Activated CD4-positive, alpha-beta T cell treated with anti-CD3 and anti-CD28 coated beads, Interleukin-2, amount 10 ng/mL, durations not matched to agents 7 days and 5 days (primary cell): ENCODE measurements at regions not wholly inside any gene's neighbourhood (a gene's known extent, or its start where the extent isn't known, plus 50 kb on each side); places are given as distances from the start of the nearest gene placed in this dataset.
A peak's percentile ranks its signal among the peaks of the same experiment; 100 is the strongest.
"Not testable (repeated sequence)": the region's sequence is repeated elsewhere in the genome, so short reads cannot be mapped to it uniquely, and the experiment has no call there.

Experiments used
- CTCF ChIA-PET: fragments of 350-600 bp; sonication (Branson Sonifier 250); formaldehyde crosslinking; loops from one replicate; lab custom pipeline; 2021; ENCODE audit warnings: antibody characterized with exemption; lab: Charles Lee
- POLR2A ChIA-PET: fragments of 350-600 bp; sonication (Branson Sonifier 250); formaldehyde crosslinking; loops from one replicate; lab custom pipeline; 2021; ENCODE audit warnings: antibody characterized with exemption; lab: Charles Lee
- DNase-seq: peaks from one replicate; pipeline ENCODE4 v3.0.0-alpha.2; 2020
- H3K27ac Mint-ChIP-seq: one replicate; pipeline ENCODE4 v1.8.0; 2021; ENCODE audit warnings: mild to moderate bottlenecking, moderate library complexity, mixed read lengths
- H3K27me3 Mint-ChIP-seq: one replicate; pipeline ENCODE4 v1.8.0; 2021; ENCODE audit warnings: mixed read lengths
- H3K36me3 Mint-ChIP-seq: one replicate; pipeline ENCODE4 v1.8.0; 2021; ENCODE audit warnings: low read depth, mixed read lengths
- H3K4me1 Mint-ChIP-seq: one replicate; pipeline ENCODE4 v1.8.0; 2021; ENCODE audit warnings: mixed read lengths
- H3K4me3 Mint-ChIP-seq: one replicate; pipeline ENCODE4 v1.8.0; 2021; ENCODE audit warnings: mild to moderate bottlenecking, moderate library complexity, mixed read lengths
- H3K9me3 Mint-ChIP-seq: one replicate; pipeline ENCODE4 v1.8.0; 2021; ENCODE audit warnings: mixed read lengths

- Mint-ChIP-seq H3K27me3 (no peaks in the 10 kb centered on the region), H3K27ac (no peak overlapping the region), H3K4me3 (no peak overlapping the region), H3K4me1 (peaks cover 7% of the 10 kb centered on the region), H3K9me3 (no peaks in the 10 kb centered on the region), H3K36me3 (no peaks in the 10 kb centered on the region)
- ChIA-PET CTCF (no interaction called here), POLR2A (no interaction called here)
- no peak for DNase-seq
These were observed 89.4 kb upstream of the MYL10 start for GRCh38 chr7:101718363-101719122.

- H3K27me3 Mint-ChIP-seq, result no peaks in the 10 kb centered on the region
- ChIA-PET POLR2A (no interaction called here), CTCF (no interaction called here)
- H3K4me3 Mint-ChIP-seq, result no peak overlapping the region
- H3K4me1 Mint-ChIP-seq, result peaks cover 7% of the 10 kb centered on the region
- DNase-seq, result no peak
- H3K27ac Mint-ChIP-seq, result peak overlapping the region; percentile 13
- no peaks in the 10 kb centered on the region for H3K36me3 Mint-ChIP-seq
- H3K9me3 Mint-ChIP-seq, result peaks cover 3% of the 10 kb centered on the region
These were observed 90.0 kb upstream of the MYL10 start for GRCh38 chr7:101719123-101719470.

GRCh38 chr7:101720324-101720723 is 91.2 kb upstream of the MYL10 start:
- Mint-ChIP-seq H3K9me3 (peaks cover 3% of the 10 kb centered on the region), H3K36me3 (no peaks in the 10 kb centered on the region), H3K27ac (no peak overlapping the region), H3K27me3 (no peaks in the 10 kb centered on the region), H3K4me1 (peaks cover 7% of the 10 kb centered on the region), H3K4me3 (no peak overlapping the region)
- DNase-seq, result no peak
- CTCF ChIA-PET, result no interaction called here
- POLR2A ChIA-PET, result no interaction called here

- DNase-seq, result no peak
- peaks cover 7% of the 10 kb centered on the region for H3K4me1 Mint-ChIP-seq
- no peak overlapping the region for H3K27ac Mint-ChIP-seq
- H3K9me3 Mint-ChIP-seq, result peaks cover 3% of the 10 kb centered on the region
- ChIA-PET CTCF (interaction anchor here (0.8 kb wide), 1 partner anchor 142 kb away, joined by 3 read pairs; no protein-coding TSS in a partner anchor), POLR2A (no interaction called here)
- no peaks in the 10 kb centered on the region for H3K36me3 Mint-ChIP-seq
- no peaks in the 10 kb centered on the region for H3K27me3 Mint-ChIP-seq
- no peak overlapping the region for H3K4me3 Mint-ChIP-seq
These were observed 93.2 kb upstream of the MYL10 start for GRCh38 chr7:101722247-101722646.

- Mint-ChIP-seq H3K27ac (no peak overlapping the region), H3K36me3 (no peaks in the 10 kb centered on the region), H3K9me3 (peaks cover 3% of the 10 kb centered on the region), H3K4me1 (peaks cover 7% of the 10 kb centered on the region), H3K4me3 (no peak overlapping the region), H3K27me3 (no peaks in the 10 kb centered on the region)
- POLR2A ChIA-PET, result no interaction called here
- CTCF ChIA-PET, result interaction anchor here (1.2 to 2.4 kb wide), 4 partner anchors 12 to 34 kb away, joined by 3 to 9 read pairs (median 4); no protein-coding TSS in a partner anchor
- no peak for DNase-seq
These were observed 93.6 kb upstream of the CUX1 start for GRCh38 chr7:101723835-101724234.

- H3K27me3 Mint-ChIP-seq, result no peaks in the 10 kb centered on the region
- ChIA-PET CTCF (interaction anchor here (1.2 to 2.4 kb wide), 3 partner anchors 11 to 35 kb away, joined by 4 to 9 read pairs (median 4); no protein-coding TSS in a partner anchor), POLR2A (no interaction called here)
- DNase-seq, result no peak
- H3K9me3 Mint-ChIP-seq, result peaks cover 3% of the 10 kb centered on the region
- no peak overlapping the region for H3K4me3 Mint-ChIP-seq
- H3K4me1 Mint-ChIP-seq, result peaks cover 7% of the 10 kb centered on the region
- H3K36me3 Mint-ChIP-seq, result no peaks in the 10 kb centered on the region
- no peak overlapping the region for H3K27ac Mint-ChIP-seq
These were observed 92.5 kb upstream of the CUX1 start for GRCh38 chr7:101724957-101725356.

GRCh38 chr7:101725921-101726320 is 91.5 kb upstream of the CUX1 start:
- no peak for DNase-seq
- CTCF ChIA-PET, result interaction anchor here (0.5 to 2.4 kb wide), 2 partner anchors 10 to 1896 kb away, joined by 3 to 9 read pairs; no protein-coding TSS in a partner anchor

GRCh38 chr7:101727184-101727583 is 90.2 kb upstream of the CUX1 start:
- Mint-ChIP-seq H3K36me3 (no peaks in the 10 kb centered on the region), H3K27ac (no peak overlapping the region), H3K4me3 (no peak overlapping the region), H3K4me1 (no peaks in the 10 kb centered on the region), H3K27me3 (peaks cover 3% of the 10 kb centered on the region), H3K9me3 (peaks cover 3% of the 10 kb centered on the region)
- no peak for DNase-seq
- ChIA-PET CTCF (no interaction called here), POLR2A (no interaction called here)

More at GRCh38 chr7:101725921-101726320, 91.5 kb upstream of the CUX1 start:
- peaks cover 3% of the 10 kb centered on the region for H3K9me3 Mint-ChIP-seq
- POLR2A ChIA-PET, result no interaction called here
- no peaks in the 10 kb centered on the region for H3K27me3 Mint-ChIP-seq
- H3K36me3 Mint-ChIP-seq, result no peaks in the 10 kb centered on the region
- no peak overlapping the region for H3K4me3 Mint-ChIP-seq
- no peak overlapping the region for H3K27ac Mint-ChIP-seq
- H3K4me1 Mint-ChIP-seq, result no peaks in the 10 kb centered on the region

GRCh38 chr7:101728128-101728527 is 89.3 kb upstream of the CUX1 start:
- CTCF ChIA-PET, result interaction anchor here (1.0 to 1.1 kb wide), 2 partner anchors 14 to 15 kb away, joined by 3 to 4 read pairs; no protein-coding TSS in a partner anchor
- H3K9me3 Mint-ChIP-seq, result peaks cover 3% of the 10 kb centered on the region
- POLR2A ChIA-PET, result no interaction called here

GRCh38 chr7:101728873-101729240 is 88.6 kb upstream of the CUX1 start:
- CTCF ChIA-PET, result interaction anchor here (1.0 to 2.3 kb wide), 4 partner anchors 11 to 16 kb away, joined by 3 to 7 read pairs (median 4); no protein-coding TSS in a partner anchor
- not testable (repeated sequence) for H3K9me3 Mint-ChIP-seq, DNase-seq

More at GRCh38 chr7:101728128-101728527, 89.3 kb upstream of the CUX1 start:
- Mint-ChIP-seq H3K27me3 (peaks cover 3% of the 10 kb centered on the region), H3K4me3 (no peak overlapping the region), H3K27ac (no peak overlapping the region), H3K36me3 (no peaks in the 10 kb centered on the region), H3K4me1 (no peaks in the 10 kb centered on the region)
- no peak for DNase-seq

GRCh38 chr7:101729241-101729883 is 88.1 kb upstream of the CUX1 start:
- Mint-ChIP-seq H3K36me3 (no peaks in the 10 kb centered on the region), H3K4me3 (no peak overlapping the region), H3K9me3 (no peaks in the 10 kb centered on the region), H3K4me1 (peaks cover 3% of the 10 kb centered on the region), H3K27ac (no peak overlapping the region), H3K27me3 (peaks cover 3% of the 10 kb centered on the region)
- ChIA-PET CTCF (interaction anchor here (1.0 to 2.3 kb wide), 6 partner anchors 10 to 40 kb away, joined by 3 to 7 read pairs (median 3); no protein-coding TSS in a partner anchor), POLR2A (no interaction called here)
- no peak for DNase-seq

More at GRCh38 chr7:101728873-101729240, 88.6 kb upstream of the CUX1 start:
- H3K27ac Mint-ChIP-seq, H3K27me3 Mint-ChIP-seq, H3K4me1 Mint-ChIP-seq, H3K4me3 Mint-ChIP-seq, POLR2A ChIA-PET, H3K36me3 Mint-ChIP-seq: not testable (repeated sequence)

- ChIA-PET POLR2A (no interaction called here), CTCF (interaction anchor here (1.1 kb wide), 1 partner anchor 58 kb away, joined by 3 read pairs; no protein-coding TSS in a partner anchor)
- H3K4me1 Mint-ChIP-seq, result peaks cover 3% of the 10 kb centered on the region
- H3K4me3 Mint-ChIP-seq, result no peak overlapping the region
- H3K36me3 Mint-ChIP-seq, result no peaks in the 10 kb centered on the region
- no peaks in the 10 kb centered on the region for H3K9me3 Mint-ChIP-seq
- peaks cover 3% of the 10 kb centered on the region for H3K27me3 Mint-ChIP-seq
- H3K27ac Mint-ChIP-seq, result no peak overlapping the region
- DNase-seq, result no peak
These were observed 85.8 kb upstream of the CUX1 start for GRCh38 chr7:101731502-101732084.
